ENCODE measurements at regions not wholly inside any gene's neighbourhood (a gene's known extent, or its start where the extent isn't known, plus 50 kb on each side); places are given as distances from the start of the nearest gene placed in this dataset.

GRCh38 chr6:18562726-18563125, 175.6 kb downstream of the RNF144B start:
- no peak for TF ChIP-seq CTCF (IDR thresholded peaks at IDR 0.05)
- no peak overlapping the region for H3K27ac Mint-ChIP-seq
- Histone ChIP-seq H3K9me3 (ENCODE audit: control insufficient read depth in 1 of 2, insufficient read depth in 1 of 2, low read length in 2 of 2) (no peaks in the 10 kb centered on the region), H3K4me3 (ENCODE audit: low read length) (no peak overlapping the region), H3K36me3 (ENCODE audit: insufficient read depth, low read length) (no peaks in the 10 kb centered on the region), H3K27me3 (ENCODE audit: control insufficient read depth in 1 of 2, insufficient read depth in 2 of 2, low read length in 2 of 2) (peaks cover 0 to 8% of the 10 kb centered on the region in 2 experiments), H3K27ac (ENCODE audit: low read depth in 1 of 2, low read length in 2 of 2) (no peak overlapping the region), H3K4me1 (ENCODE audit: insufficient read depth, low read length) (no peaks in the 10 kb centered on the region)
- ATAC-seq (ENCODE audit: poor library complexity), result no peak
- no peaks in the 10 kb centered on the region for H3K36me3 Mint-ChIP-seq (ENCODE audit: low read depth)
- H3K4me3 Mint-ChIP-seq, result no peak overlapping the region
- ChIA-PET POLR2A (no interaction called here), CTCF (no interaction called here)
- H3K9me3 Mint-ChIP-seq, result no peaks in the 10 kb centered on the region
- H3K27me3 Mint-ChIP-seq, result peaks cover 55% of the 10 kb centered on the region
- H3K4me1 Mint-ChIP-seq (ENCODE audit: low read depth), result no peaks in the 10 kb centered on the region
- intact Hi-C loops (cut with DNase I, micrococcal nuclease), result no loop called here
- DNase-seq, result no peak

- DNase-seq, result no peak
- no peak for ATAC-seq (ENCODE audit: poor library complexity)
- ChIA-PET POLR2A (no interaction called here), CTCF (no interaction called here)
- Mint-ChIP-seq H3K4me3 (no peak overlapping the region), H3K4me1 (ENCODE audit: low read depth) (no peaks in the 10 kb centered on the region), H3K27me3 (peaks cover 52% of the 10 kb centered on the region), H3K9me3 (no peaks in the 10 kb centered on the region), H3K36me3 (ENCODE audit: low read depth) (no peaks in the 10 kb centered on the region), H3K27ac (no peak overlapping the region)
- H3K27ac ChIP-seq (ENCODE audit: low read depth in 1 of 2, low read length in 2 of 2), result no peak overlapping the region
- no peaks in the 10 kb centered on the region for H3K27me3 ChIP-seq (ENCODE audit: control insufficient read depth in 1 of 2, insufficient read depth in 2 of 2, low read length in 2 of 2)
- no peaks in the 10 kb centered on the region for H3K9me3 ChIP-seq (ENCODE audit: control insufficient read depth in 1 of 2, insufficient read depth in 1 of 2, low read length in 2 of 2)
- H3K36me3 ChIP-seq (ENCODE audit: insufficient read depth, low read length), result no peaks in the 10 kb centered on the region
- no peaks in the 10 kb centered on the region for H3K4me1 ChIP-seq (ENCODE audit: insufficient read depth, low read length)
- no peak overlapping the region for H3K4me3 ChIP-seq (ENCODE audit: low read length)
- intact Hi-C loops (cut with DNase I, micrococcal nuclease), result no loop called here
- TF ChIP-seq CTCF (IDR thresholded peaks at IDR 0.05), result no peak
Observed at GRCh38 chr6:18564775-18565174, 177.6 kb downstream of the RNF144B start.

GRCh38 chr6:18565231-18565630, 178.1 kb downstream of the RNF144B start:
- Histone ChIP-seq H3K36me3 (ENCODE audit: insufficient read depth, low read length) (no peaks in the 10 kb centered on the region), H3K9me3 (ENCODE audit: control insufficient read depth in 1 of 2, insufficient read depth in 1 of 2, low read length in 2 of 2) (no peaks in the 10 kb centered on the region), H3K4me3 (ENCODE audit: low read length) (no peak overlapping the region), H3K27ac (ENCODE audit: low read depth in 1 of 2, low read length in 2 of 2) (no peak overlapping the region), H3K27me3 (ENCODE audit: control insufficient read depth in 1 of 2, insufficient read depth in 2 of 2, low read length in 2 of 2) (no peaks in the 10 kb centered on the region), H3K4me1 (ENCODE audit: insufficient read depth, low read length) (no peaks in the 10 kb centered on the region)
- intact Hi-C loops (cut with DNase I, micrococcal nuclease), result no loop called here
- ATAC-seq (ENCODE audit: poor library complexity) (no peak), DNase-seq (no peak)
- Mint-ChIP-seq H3K4me3 (no peak overlapping the region), H3K4me1 (ENCODE audit: low read depth) (no peaks in the 10 kb centered on the region), H3K27ac (no peak overlapping the region), H3K27me3 (peaks cover 52% of the 10 kb centered on the region), H3K9me3 (no peaks in the 10 kb centered on the region), H3K36me3 (ENCODE audit: low read depth) (no peaks in the 10 kb centered on the region)
- POLR2A ChIA-PET, result no interaction called here
- no peak for TF ChIP-seq CTCF (IDR thresholded peaks at IDR 0.05)
- CTCF ChIA-PET, result no interaction called here

Data from CD4-positive, alpha-beta T cell (primary cell).